Body of pancreas (tissue), 4 donors: ENCODE measurements at regions not wholly inside any gene's neighbourhood (a gene's known extent, or its start where the extent isn't known, plus 50 kb on each side); places are given as distances from the start of the nearest gene placed in this dataset.

Source experiments
- ATAC-seq: fragments of 150-250 bp; one replicate; pipeline ENCODE4 v1.9.1; 2016
- DNase-seq, 4 donors: peaks; one replicate each; pipeline ENCODE4 v3.0.0-alpha.2; 2019
- H3K27ac ChIP-seq, 4 donors: fragments of 200-600 bp; sonication (generic); 1 replicate in 3 of 4; 2 replicates in 1 of 4; pipeline versions ENCODE4 v1.5.1 to v1.6.1; 2016 to 2019; ENCODE audit warnings: mild to moderate bottlenecking in 1 of 4, mixed read lengths in 1 of 4, moderate library complexity in 1 of 4
- H3K27me3 ChIP-seq, 2 donors: fragments of 200-600 bp; sonication (generic); one replicate each; pipeline ENCODE4 v1.6.0; 2016; ENCODE audit warnings: mild to moderate bottlenecking in 1 of 2
- H3K36me3 ChIP-seq, 2 donors: fragments of 200-600 bp; sonication (generic); replicated peaks in 1 of 2; 2 replicates each; pipeline ENCODE4 v1.5.1; 2016; ENCODE audit warnings: low read depth in 2 of 2; ENCODE audit not compliant: insufficient read depth in 1 of 2
- H3K4me1 ChIP-seq: fragments of 200-600 bp; sonication (generic); one replicate; pipeline ENCODE4 v1.6.0; 2016
- H3K4me3 ChIP-seq, 2 donors: fragments of 200-600 bp; sonication (generic); 1 replicate in 1 of 2; 2 replicates in 1 of 2; pipeline ENCODE4 v1.5.1; 2016 to 2019
- H3K9me3 ChIP-seq, 3 donors: fragments of 200-600 bp; sonication (generic); 1 replicate in 2 of 3; 2 replicates in 1 of 3; pipeline ENCODE4 v1.5.1; 2016
- POLR2A ChIP-seq, 3 donors: fragments of 450-650 bp; IDR thresholded peaks; one replicate each; pipeline ENCODE4 v1.6.1; 2016; ENCODE audit warnings: antibody characterized with exemption in 3 of 3, mild to moderate bottlenecking in 2 of 3
- WGBS, 2 donors: methylation state at CpG; one replicate each; pipeline ENCODE4 v1.1.5; 2017; 5-methylcytosine and 5-hydroxymethylcytosine counted together
- intact Hi-C: fragments of 100-400 bp; cut with DNase I; formaldehyde crosslinking; loops from one replicate; pipeline ENCODE4 v1.15.1; 2023
- TF ChIP-seq, protein P1 (sequence below), 7 experiments: fragments of 450-650 bp in 4 of 7; fragments of 200-600 bp in 3 of 7; sonication (generic) in 3 of 7; IDR thresholded peaks; one replicate each; pipeline ENCODE4 v1.5.1; 2016 to 2019; ENCODE audit warnings: antibody characterized with exemption in 7 of 7

GRCh38 chr2:3968736-3969135 lies 265.4 kb downstream of the DCDC2C start:
- DNase-seq: no peak
- Histone ChIP-seq H3K27me3 (peaks cover 0 to 4% of the 10 kb centered on the region in 2 donors), H3K4me3 (no peak overlapping the region), H3K4me1 (no peaks in the 10 kb centered on the region), H3K27ac (no peak overlapping the region), H3K9me3 (no peaks in the 10 kb centered on the region), H3K36me3 (no peaks in the 10 kb centered on the region)
- WGBS, 2 donors: 36 to 54% methylated on average over 6 of the region's 6 CpGs
- TF ChIP-seq POLR2A (IDR thresholded peaks at IDR 0.05): no peak
- TF ChIP-seq, protein P1, sequence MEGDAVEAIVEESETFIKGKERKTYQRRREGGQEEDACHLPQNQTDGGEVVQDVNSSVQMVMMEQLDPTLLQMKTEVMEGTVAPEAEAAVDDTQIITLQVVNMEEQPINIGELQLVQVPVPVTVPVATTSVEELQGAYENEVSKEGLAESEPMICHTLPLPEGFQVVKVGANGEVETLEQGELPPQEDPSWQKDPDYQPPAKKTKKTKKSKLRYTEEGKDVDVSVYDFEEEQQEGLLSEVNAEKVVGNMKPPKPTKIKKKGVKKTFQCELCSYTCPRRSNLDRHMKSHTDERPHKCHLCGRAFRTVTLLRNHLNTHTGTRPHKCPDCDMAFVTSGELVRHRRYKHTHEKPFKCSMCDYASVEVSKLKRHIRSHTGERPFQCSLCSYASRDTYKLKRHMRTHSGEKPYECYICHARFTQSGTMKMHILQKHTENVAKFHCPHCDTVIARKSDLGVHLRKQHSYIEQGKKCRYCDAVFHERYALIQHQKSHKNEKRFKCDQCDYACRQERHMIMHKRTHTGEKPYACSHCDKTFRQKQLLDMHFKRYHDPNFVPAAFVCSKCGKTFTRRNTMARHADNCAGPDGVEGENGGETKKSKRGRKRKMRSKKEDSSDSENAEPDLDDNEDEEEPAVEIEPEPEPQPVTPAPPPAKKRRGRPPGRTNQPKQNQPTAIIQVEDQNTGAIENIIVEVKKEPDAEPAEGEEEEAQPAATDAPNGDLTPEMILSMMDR (IDR thresholded peaks at IDR 0.05): no peak
- intact Hi-C loops: no loop called here
- ATAC-seq: no peak

DNA sequence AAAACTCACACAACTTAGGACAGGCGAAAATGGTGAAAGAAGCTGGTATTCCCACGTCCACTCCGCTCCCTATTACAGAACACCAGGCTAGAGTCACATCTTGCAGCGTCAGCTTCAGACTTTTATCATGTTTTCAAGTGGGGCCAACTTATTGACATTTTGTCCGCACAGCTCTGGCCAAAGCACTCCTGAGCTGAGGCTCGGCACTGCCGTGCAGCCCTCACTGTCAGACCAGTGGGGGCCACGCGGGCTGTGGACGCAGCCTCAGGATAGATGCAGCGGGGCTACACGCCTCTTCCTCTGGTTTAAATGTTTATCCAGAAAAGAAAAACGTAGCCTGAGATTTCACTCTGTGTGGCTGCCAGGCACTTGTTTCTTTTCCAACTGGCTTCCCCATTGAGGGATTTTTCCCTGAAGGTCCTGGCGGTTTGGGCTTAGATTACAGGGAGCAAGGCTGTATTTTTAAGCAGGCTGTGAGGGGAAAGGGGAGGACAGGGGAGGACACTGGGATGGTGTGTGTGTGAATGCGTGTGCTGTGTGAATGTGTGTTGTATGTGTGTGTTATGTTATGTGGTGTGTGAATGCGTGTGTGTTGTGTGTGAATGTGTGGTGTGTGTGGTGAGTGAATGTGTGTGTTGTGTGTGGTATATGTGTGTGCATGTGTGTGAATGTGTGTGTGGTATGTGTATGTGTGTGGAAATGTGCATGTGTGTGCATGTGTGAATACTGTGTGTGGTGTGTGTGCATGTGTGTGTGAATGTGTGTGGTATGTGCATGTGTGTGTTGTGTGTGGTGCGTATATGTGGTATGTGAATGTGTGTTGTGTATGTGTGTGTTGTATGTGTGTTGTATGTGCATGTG lies 267.6 kb downstream of the DCDC2C start:
- H3K36me3 ChIP-seq: no peaks in the 10 kb centered on the region
- H3K4me1 ChIP-seq: no peaks in the 10 kb centered on the region
- no peak for DNase-seq
- intact Hi-C loops: no loop called here
- H3K27me3 ChIP-seq: peaks cover 0 to under 1% of the 10 kb centered on the region in 2 donors
- H3K27ac ChIP-seq: no peak overlapping the region
- H3K4me3 ChIP-seq: no peak overlapping the region
- ATAC-seq: no peak
- TF ChIP-seq POLR2A (IDR thresholded peaks at IDR 0.05): no peak
- H3K9me3 ChIP-seq: no peaks in the 10 kb centered on the region
- WGBS, 2 donors: 32 to 46% methylated on average over 17 of the region's 17 CpGs

DNA sequence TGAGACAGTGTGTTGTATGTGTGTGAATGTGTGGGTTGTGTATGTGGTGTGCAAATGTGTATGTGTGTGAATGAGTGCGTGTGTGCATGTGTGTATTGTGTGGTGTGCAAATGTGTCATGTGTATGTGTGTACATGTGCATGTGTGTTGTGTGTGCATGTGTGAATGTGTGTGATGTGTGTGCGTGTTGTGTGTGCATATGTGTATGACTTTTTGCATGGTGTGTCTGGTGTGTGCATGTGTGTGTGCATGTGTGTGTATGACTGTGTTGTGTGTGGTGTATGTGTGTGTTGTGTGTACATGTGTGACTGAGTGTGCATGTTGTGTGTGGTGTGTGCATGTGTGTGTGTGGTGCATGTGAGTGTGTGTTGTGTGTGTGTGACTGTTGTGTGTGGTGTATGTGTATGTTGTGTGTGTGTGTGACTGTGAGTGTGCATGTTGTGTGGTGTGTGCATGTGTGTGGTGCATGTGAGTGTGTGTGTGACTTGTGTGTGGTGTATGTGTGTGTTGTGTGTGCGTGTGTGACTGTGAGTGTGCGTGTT lies 268.3 kb downstream of the DCDC2C start:
- no peak for DNase-seq
- Histone ChIP-seq H3K9me3 (no peaks in the 10 kb centered on the region), H3K36me3 (no peaks in the 10 kb centered on the region), H3K27ac (no peak overlapping the region), H3K27me3 (no peaks in the 10 kb centered on the region), H3K4me1 (no peaks in the 10 kb centered on the region), H3K4me3 (no peak overlapping the region)
- TF ChIP-seq, protein P1 (IDR thresholded peaks at IDR 0.05): no peak
- no peak for TF ChIP-seq POLR2A (IDR thresholded peaks at IDR 0.05)
- WGBS, 2 donors: 85 to 87% methylated on average over 4 of the region's 4 CpGs
- intact Hi-C loops: no loop called here
- ATAC-seq: no peak

DNA sequence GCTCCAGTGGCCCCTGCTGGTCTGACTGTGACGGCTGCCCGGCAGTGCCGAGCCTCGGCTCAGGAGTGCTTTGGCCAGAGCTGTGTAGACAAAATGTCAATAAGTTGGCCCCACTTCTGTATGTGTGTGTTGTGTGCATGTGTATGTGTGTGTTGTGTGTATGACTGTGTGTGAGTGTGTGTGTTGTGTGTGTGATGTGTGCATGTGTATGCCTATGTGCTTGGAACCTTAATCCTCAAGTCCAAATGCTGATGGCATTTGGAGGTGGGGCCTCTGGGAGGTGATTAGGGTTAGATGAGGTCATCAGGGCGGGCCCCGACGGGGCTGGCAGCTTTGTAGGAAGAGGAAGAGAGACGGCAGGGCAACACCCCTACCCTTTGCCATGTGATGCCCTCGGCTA lies 269.0 kb downstream of the DCDC2C start:
- Histone ChIP-seq H3K27me3 (no peaks in the 10 kb centered on the region), H3K9me3 (no peaks in the 10 kb centered on the region), H3K27ac (no peak overlapping the region), H3K4me1 (no peaks in the 10 kb centered on the region), H3K4me3 (no peak overlapping the region), H3K36me3 (no peaks in the 10 kb centered on the region)
- WGBS, 2 donors: 70 to 71% methylated on average over 9 of the region's 9 CpGs
- intact Hi-C loops: no loop called here
- DNase-seq (no peak), ATAC-seq (no peak)
- TF ChIP-seq, protein P1 (IDR thresholded peaks at IDR 0.05): no peak
- no peak for TF ChIP-seq POLR2A (IDR thresholded peaks at IDR 0.05)

DNA sequence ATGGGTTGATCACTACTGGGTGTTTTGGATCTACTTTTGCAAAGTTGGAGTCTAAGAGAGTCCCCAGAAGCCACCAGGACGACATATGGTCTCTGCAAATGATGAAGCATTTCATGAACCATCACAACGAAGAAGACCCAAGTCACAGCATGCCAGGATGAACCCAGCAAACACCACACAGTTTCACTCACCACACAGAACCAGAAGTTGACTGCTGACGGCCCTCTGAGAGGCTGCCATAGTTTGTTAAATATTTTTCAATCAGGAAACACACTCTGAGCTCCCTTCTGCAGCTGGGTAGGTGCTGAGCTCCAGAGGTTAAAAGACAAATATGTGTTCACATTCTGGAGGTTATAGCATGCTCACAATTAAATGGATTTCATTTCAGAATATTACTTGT lies 271.4 kb downstream of the DCDC2C start:
- H3K27me3 ChIP-seq: no peaks in the 10 kb centered on the region
- ATAC-seq: no peak
- no peak overlapping the region for H3K27ac ChIP-seq
- TF ChIP-seq, protein P1 (IDR thresholded peaks at IDR 0.05): no peak
- no peak for TF ChIP-seq POLR2A (IDR thresholded peaks at IDR 0.05)
- no peaks in the 10 kb centered on the region for H3K9me3 ChIP-seq
- intact Hi-C loops: no loop called here
- no peak overlapping the region for H3K4me3 ChIP-seq
- DNase-seq: no peak
- H3K4me1 ChIP-seq: no peaks in the 10 kb centered on the region
- 35 to 51% methylated on average over 3 of the region's 3 CpGs for WGBS, 2 donors
- H3K36me3 ChIP-seq: no peaks in the 10 kb centered on the region
